C4-2B (cell line): ENCODE measurements at regions not wholly inside any gene's neighbourhood (a gene's known extent, or its start where the extent isn't known, plus 50 kb on each side); places are given as distances from the start of the nearest gene placed in this dataset.

Experiments
- CTCF ChIP-seq: fragments of 450-650 bp; conservative IDR thresholded peaks from 2 replicates; pipeline ENCODE4 v1.5.1; 2017; ENCODE audit warnings: mild to moderate bottlenecking
- ZFX ChIP-seq: fragments of 450-650 bp; IDR thresholded peaks from 2 replicates; pipeline ENCODE4 v1.6.1; 2017

- TF ChIP-seq CTCF: no peak
- no peak for TF ChIP-seq ZFX
These were observed 107.9 kb upstream of the EPHA6 start for GRCh38 chr3:96706509-96706908.
